NCI-H2227 (cell line): ENCODE measurements at regions not wholly inside any gene's neighbourhood (a gene's known extent, or its start where the extent isn't known, plus 50 kb on each side); places are given as distances from the start of the nearest gene placed in this dataset.
"Not testable (repeated sequence)": the region's sequence is repeated elsewhere in the genome, so short reads cannot be mapped to it uniquely, and the experiment has no call there.

Experiments used
- DNase-seq: peaks from one replicate; lab custom pipeline; 2025; ENCODE audit not compliant: unreplicated experiment; lab: John Stamatoyannopoulos, UW

GRCh38 chr10:16231734-16232435 is 204.9 kb upstream of the PTER start:
- no peak for DNase-seq

GRCh38 chr10:16232441-16232840 is 204.4 kb upstream of the PTER start:
- no peak for DNase-seq

GRCh38 chr10:16234916-16235315 is 201.9 kb upstream of the PTER start:
- DNase-seq = no peak

DNA sequence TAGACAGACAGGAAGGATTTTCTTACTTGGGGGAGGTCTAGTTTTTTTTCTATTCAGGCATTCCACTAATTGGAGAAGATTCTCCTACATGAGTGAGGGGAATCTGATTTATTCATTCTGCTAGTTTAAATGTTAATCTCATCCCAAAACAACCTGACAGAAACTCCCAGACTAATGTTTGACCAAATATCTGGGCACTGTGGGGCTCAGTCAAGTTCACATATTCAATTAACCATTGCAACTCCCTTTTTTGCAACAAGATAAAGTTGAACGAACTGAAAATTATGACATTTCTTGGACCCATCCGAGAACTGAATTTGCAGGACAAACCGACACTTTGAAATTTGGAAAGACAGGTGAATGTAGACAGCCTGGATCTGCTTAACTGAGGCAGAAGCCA is 194.4 kb upstream of the PTER start:
- no peak for DNase-seq

- no peak for DNase-seq
Observed at GRCh38 chr10:16242859-16243613, 193.8 kb upstream of the PTER start.

DNA sequence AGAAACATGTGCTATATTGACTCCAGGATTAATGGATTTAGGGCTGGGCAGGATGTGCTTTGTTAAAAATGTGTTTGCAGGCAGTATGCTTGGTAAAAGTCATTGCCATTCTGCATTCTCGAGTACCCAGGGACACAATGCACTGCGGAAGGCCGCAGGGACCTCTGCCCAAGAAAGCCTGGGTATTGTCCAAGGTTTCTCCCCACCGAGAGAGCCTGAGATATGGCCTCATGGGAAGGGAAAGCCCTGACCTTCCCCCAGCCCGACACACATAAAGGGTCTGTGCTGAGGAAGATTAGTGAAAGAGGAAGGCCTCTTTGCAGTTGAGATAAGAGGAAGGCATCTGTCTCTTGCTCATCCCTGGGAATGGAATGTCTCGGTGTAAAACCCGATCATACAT is 186.7 kb upstream of the PTER start:
- not testable (repeated sequence) for DNase-seq

DNA sequence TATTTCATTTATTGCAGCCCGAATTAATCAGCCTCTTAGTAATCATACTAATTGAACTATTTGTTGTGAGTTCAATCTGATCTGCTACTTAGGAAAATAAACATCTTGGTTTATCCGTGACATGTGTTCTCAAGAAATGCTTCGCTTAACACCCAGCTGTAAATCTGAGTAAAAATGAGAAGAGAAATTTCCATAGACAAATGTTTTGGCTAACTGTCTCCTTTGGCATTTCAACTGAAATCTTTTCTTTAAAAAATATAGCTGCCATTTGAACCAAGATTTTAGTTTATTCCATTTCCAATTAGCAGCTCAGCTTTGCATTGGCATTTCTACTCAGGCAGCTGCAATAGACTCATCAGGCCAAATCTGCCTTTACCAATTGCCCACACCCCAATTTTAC is 180.5 kb upstream of the PTER start:
- no peak for DNase-seq

- no peak for DNase-seq
Observed at GRCh38 chr10:16258291-16259040, 178.3 kb upstream of the PTER start.

DNA sequence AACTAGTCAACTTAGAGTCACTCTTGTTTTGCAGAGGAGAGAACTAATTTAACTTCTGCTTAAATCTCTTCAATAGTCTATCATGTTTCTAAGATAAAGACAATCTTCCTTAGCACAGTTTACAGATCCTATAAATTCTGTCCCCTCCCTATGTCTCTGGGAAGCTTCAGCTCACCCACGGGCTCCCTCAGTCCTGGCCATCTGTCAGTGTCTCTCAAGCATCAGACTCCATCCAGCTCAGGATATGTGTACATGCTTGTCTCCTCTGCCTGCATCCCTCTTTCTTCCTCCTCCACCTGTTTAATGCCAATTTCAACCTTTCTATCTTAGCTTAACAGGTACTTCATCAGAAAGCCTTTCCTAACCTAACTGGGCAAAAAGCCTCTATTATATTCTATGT is 177.1 kb upstream of the PTER start:
- DNase-seq = no peak

DNA sequence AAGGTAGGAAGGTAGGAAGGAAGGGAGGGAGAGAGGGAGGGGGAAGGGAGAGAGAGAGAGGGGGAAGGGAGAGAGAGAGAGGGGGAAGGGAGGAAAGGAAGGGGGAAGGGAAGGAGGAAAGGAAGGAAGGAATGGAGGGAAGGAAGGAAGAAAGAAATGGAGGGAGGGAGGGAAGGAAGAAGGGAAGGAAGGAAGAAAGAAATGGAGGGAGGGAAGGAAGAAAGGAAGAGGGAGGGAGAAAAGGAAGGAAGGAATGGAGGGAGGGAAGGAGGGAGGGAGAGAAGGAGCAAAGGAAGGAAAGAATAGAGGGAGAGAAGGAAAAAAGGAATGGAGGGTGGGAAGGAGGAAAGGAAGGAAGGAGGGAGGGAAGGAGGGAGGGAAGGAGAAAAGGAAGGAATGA is 176.4 kb upstream of the PTER start:
- no peak for DNase-seq

GRCh38 chr10:16271571-16271970 is 165.2 kb upstream of the PTER start:
- no peak for DNase-seq

DNA sequence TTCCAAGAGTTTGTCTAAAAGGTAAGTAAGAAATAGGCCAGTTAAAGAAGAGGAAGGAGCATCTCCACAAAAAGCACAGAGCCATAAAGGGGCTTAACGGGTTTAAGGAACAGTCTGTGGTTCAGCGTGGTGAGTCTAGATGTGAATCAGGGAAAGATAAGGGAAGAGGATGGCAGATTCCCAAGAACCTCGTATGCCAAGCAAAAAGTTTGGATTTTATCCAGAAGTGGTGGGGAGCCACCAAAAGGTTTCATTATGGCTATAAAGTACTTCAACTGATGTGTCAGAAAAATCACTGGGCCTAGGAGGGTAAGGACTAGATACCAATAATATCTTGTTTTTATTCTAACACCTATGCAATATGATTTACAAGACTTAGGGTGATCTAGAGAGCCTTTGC is 161.9 kb upstream of the PTER start:
- DNase-seq = no peak

- no peak for DNase-seq
Observed at GRCh38 chr10:16280595-16280994, 156.2 kb upstream of the PTER start.

DNA sequence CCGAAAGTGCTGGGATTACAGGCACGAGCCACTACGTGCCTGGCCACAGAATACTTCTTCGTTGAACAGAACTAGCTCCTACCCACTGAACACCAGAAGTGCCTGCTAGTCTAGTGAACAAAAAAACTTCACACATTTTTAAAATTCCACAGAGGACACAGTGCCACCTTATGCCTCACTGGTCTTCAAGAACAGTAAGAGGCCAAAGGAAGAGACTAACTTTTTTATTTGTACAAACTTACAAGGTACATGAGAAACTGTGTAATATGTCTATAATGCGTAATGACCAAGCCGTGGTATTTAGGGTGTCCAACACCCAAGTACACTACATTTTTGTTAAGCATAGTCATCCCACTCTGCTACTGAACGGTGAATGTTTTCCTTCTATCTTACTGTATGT is 144.4 kb upstream of the PTER start:
- DNase-seq = no peak

GRCh38 chr10:16297069-16297468 is 139.7 kb upstream of the PTER start:
- no peak for DNase-seq

DNA sequence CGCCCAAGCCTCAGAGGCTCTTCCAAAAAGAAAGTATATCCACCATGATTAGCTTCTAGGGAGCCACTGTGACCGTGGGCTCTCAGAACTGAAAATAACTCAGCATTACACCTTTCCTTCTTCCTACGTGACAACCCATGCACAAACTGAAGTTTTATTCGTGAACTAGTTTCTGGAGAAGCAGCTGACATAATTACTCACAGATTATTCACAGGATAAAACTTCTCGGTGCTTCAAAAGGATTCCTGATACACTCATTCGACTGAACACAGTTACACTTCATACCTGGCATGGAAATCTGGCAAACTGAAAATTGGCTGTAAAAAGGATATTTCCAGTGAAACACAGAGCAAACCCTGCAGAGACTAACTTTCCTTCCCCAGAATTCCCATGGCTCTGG is 139.2 kb upstream of the PTER start:
- no peak for DNase-seq

GRCh38 chr10:16304311-16304710 is 132.5 kb upstream of the PTER start:
- no peak for DNase-seq

- no peak for DNase-seq
Observed at GRCh38 chr10:16310440-16310839, 126.4 kb upstream of the PTER start.

GRCh38 chr10:16314259-16314658 is 122.6 kb upstream of the PTER start:
- DNase-seq = no peak

- no peak for DNase-seq
Observed at GRCh38 chr10:16316733-16317390, 119.9 kb upstream of the PTER start.

GRCh38 chr10:16341637-16342036 is 95.2 kb upstream of the PTER start:
- no peak for DNase-seq

DNA sequence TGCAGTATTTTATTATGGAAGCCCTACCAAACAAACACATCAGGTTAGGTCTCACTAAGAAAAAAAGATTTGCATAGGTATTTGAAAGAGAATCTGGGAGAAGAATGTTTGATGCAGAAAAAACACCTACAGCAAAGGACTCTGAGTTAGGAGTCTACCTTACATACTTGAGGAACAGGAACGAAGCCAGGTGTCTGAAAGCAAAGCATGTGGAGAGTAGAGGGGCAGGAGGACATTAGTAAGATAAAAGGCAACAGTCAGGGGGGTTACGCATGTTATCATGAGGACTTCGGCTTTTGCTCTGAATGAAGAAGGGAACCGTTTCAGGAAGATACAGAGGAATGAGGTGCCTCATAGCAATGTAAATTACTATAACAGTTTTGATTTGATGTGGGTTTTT is 87.9 kb upstream of the PTER start:
- no peak for DNase-seq
